HUES48 (cell line): ENCODE measurements at regions not wholly inside any gene's neighbourhood (a gene's known extent, or its start where the extent isn't known, plus 50 kb on each side); places are given as distances from the start of the nearest gene placed in this dataset.

Experiments used
- H3K27ac ChIP-seq: one replicate; pipeline ENCODE4 v1.7.0; 2013; ENCODE audit warnings: low read depth, low read length, inconsistent platforms
- H3K27me3 ChIP-seq: 2 replicates; pipeline ENCODE4 v1.6.1; 2013; ENCODE audit warnings: mild to moderate bottlenecking, low read length; ENCODE audit not compliant: control insufficient read depth, insufficient read depth
- H3K36me3 ChIP-seq: 2 replicates; pipeline ENCODE4 v1.6.1; 2013; ENCODE audit warnings: low read length; ENCODE audit not compliant: control insufficient read depth, insufficient read depth
- H3K4me1 ChIP-seq: 2 replicates; pipeline ENCODE4 v1.6.1; 2013; ENCODE audit warnings: mild to moderate bottlenecking, low read length; ENCODE audit not compliant: control insufficient read depth, insufficient read depth
- H3K4me3 ChIP-seq: 2 replicates; pipeline ENCODE4 v1.5.1; 2013; ENCODE audit warnings: mild to moderate bottlenecking, low read depth, low read length
- H3K9ac ChIP-seq: 2 replicates; pipeline ENCODE4 v1.6.1; 2013; ENCODE audit warnings: mild to moderate bottlenecking, low read depth, low read length, moderate library complexity
- H3K9me3 ChIP-seq: 2 replicates; pipeline ENCODE4 v1.6.1; 2013; ENCODE audit warnings: low read length; ENCODE audit not compliant: control insufficient read depth, insufficient read depth

GRCh38 chr6:87921034-87921433, 126.6 kb upstream of the SPACA1 start:
- Histone ChIP-seq H3K4me1 (peaks cover 19% of the 10 kb centered on the region; the same call in 1 of the 2 replicates), H3K27me3 (no peaks in the 10 kb centered on the region), H3K4me3 (no peak overlapping the region), H3K9ac (no peak overlapping the region), H3K27ac (no peak overlapping the region), H3K36me3 (no peaks in the 10 kb centered on the region), H3K9me3 (no peaks in the 10 kb centered on the region)

GRCh38 chr6:87920245-87920644, 127.4 kb upstream of the SPACA1 start:
- H3K9ac ChIP-seq: no peak overlapping the region
- no peak overlapping the region for H3K4me3 ChIP-seq
- H3K36me3 ChIP-seq: no peaks in the 10 kb centered on the region
- no peaks in the 10 kb centered on the region for H3K9me3 ChIP-seq
- H3K27ac ChIP-seq: no peak overlapping the region
- H3K27me3 ChIP-seq: no peaks in the 10 kb centered on the region
- peaks cover 19% of the 10 kb centered on the region; the same call in 1 of the 2 replicates for H3K4me1 ChIP-seq

GRCh38 chr6:87919416-87919815, 128.2 kb upstream of the SPACA1 start:
- Histone ChIP-seq H3K27ac (no peak overlapping the region), H3K9ac (no peak overlapping the region), H3K4me1 (peaks cover 20% of the 10 kb centered on the region; the same call in 1 of the 2 replicates), H3K9me3 (no peaks in the 10 kb centered on the region), H3K36me3 (no peaks in the 10 kb centered on the region), H3K4me3 (no peak overlapping the region), H3K27me3 (no peaks in the 10 kb centered on the region)

DNA sequence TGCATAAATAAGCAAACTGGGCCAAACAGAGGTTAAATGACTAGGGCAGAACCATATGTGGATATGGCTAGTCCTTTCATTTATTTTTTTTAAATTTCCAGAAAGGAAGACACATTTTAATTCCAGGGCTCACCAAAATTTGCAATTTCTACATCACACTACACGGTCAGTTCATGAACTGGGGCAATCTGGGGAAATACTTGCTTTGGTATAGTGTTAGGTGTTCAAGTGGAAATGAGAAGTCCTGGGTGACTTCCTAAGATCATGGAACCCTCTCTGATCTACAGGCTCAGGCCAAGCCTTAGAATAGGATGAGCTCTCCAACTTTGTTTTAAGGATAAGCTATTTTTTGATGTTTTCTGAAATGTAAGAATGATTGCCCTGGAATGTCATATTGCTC, 128.6 kb upstream of the SPACA1 start:
- Histone ChIP-seq H3K27me3 (no peaks in the 10 kb centered on the region), H3K27ac (no peak overlapping the region), H3K9ac (no peak overlapping the region), H3K36me3 (no peaks in the 10 kb centered on the region), H3K4me1 (peaks cover 24% of the 10 kb centered on the region; the same call in 1 of the 2 replicates), H3K9me3 (no peaks in the 10 kb centered on the region), H3K4me3 (no peak overlapping the region)

- no peaks in the 10 kb centered on the region for H3K9me3 ChIP-seq
- H3K9ac ChIP-seq: no peak overlapping the region
- H3K36me3 ChIP-seq: no peaks in the 10 kb centered on the region
- H3K27ac ChIP-seq: no peak overlapping the region
- no peak overlapping the region for H3K4me3 ChIP-seq
- peaks cover 29% of the 10 kb centered on the region; the same call in 1 of the 2 replicates for H3K4me1 ChIP-seq
- no peaks in the 10 kb centered on the region for H3K27me3 ChIP-seq
Observed at GRCh38 chr6:87918461-87918941, 129.1 kb upstream of the SPACA1 start.

DNA sequence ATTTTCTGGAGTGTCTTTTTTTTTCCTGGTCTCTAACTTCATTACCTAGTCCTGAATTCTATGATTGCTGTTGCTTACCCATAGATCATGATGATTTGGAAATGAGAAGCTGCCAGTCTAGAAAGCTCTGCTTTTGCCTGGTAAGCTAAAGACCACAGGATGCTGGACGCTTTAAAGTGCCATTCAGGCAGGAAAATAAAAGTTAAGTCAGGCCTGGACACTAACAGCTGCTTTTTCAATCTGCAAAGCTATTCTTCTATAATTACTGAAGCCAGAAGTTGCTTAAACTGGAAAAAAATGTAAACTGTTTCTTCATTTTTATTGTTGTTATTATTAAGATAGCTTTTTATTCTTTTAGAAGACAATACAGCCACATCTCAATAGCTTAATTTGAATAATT, 129.8 kb upstream of the SPACA1 start:
- H3K36me3 ChIP-seq: no peaks in the 10 kb centered on the region
- H3K27me3 ChIP-seq: no peaks in the 10 kb centered on the region
- H3K9ac ChIP-seq: no peak overlapping the region
- H3K27ac ChIP-seq: no peak overlapping the region
- H3K4me1 ChIP-seq: peaks cover 30% of the 10 kb centered on the region; the same call in 1 of the 2 replicates
- no peaks in the 10 kb centered on the region for H3K9me3 ChIP-seq
- H3K4me3 ChIP-seq: no peak overlapping the region

- no peaks in the 10 kb centered on the region for H3K9me3 ChIP-seq
- peaks cover 30% of the 10 kb centered on the region; the same call in 1 of the 2 replicates for H3K4me1 ChIP-seq
- no peaks in the 10 kb centered on the region for H3K27me3 ChIP-seq
- H3K9ac ChIP-seq: no peak overlapping the region
- no peaks in the 10 kb centered on the region for H3K36me3 ChIP-seq
- H3K4me3 ChIP-seq: no peak overlapping the region
- no peak overlapping the region for H3K27ac ChIP-seq
Observed at GRCh38 chr6:87916446-87916845, 131.2 kb upstream of the SPACA1 start.

GRCh38 chr6:87914637-87915395, 132.8 kb upstream of the SPACA1 start:
- Histone ChIP-seq H3K27me3 (no peaks in the 10 kb centered on the region), H3K27ac (no peak overlapping the region), H3K9ac (no peak overlapping the region), H3K9me3 (no peaks in the 10 kb centered on the region), H3K4me1 (peaks cover 30% of the 10 kb centered on the region; the same call in 1 of the 2 replicates), H3K4me3 (no peak overlapping the region), H3K36me3 (no peaks in the 10 kb centered on the region)

DNA sequence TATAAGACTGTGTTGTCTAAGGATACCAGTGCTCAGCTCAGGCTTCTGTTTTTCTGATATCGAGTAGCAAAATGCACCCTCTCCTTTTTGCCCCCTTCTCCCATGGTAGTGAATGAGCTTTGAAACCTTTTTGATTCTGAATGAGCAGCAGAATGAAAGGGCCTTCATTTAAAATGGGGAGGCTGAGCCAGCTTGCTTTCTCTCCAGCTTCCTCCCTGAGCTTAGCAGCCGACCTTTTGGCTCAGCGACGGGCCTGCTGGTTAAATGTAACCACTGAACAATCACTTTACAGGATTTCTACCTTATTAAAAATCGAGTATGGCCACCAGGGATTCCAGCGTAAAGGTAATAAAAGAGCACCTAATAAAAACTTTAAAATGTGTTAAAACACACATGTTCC, 133.7 kb upstream of the SPACA1 start:
- H3K9ac ChIP-seq: no peak overlapping the region
- no peak overlapping the region for H3K27ac ChIP-seq
- H3K36me3 ChIP-seq: no peaks in the 10 kb centered on the region
- H3K4me3 ChIP-seq: no peak overlapping the region
- H3K27me3 ChIP-seq: no peaks in the 10 kb centered on the region
- no peaks in the 10 kb centered on the region for H3K9me3 ChIP-seq
- H3K4me1 ChIP-seq: peaks cover 26% of the 10 kb centered on the region; the same call in 1 of the 2 replicates

- no peaks in the 10 kb centered on the region for H3K27me3 ChIP-seq
- H3K9me3 ChIP-seq: no peaks in the 10 kb centered on the region
- H3K9ac ChIP-seq: no peak overlapping the region
- H3K36me3 ChIP-seq: no peaks in the 10 kb centered on the region
- H3K4me3 ChIP-seq: no peak overlapping the region
- peaks cover 28% of the 10 kb centered on the region for H3K4me1 ChIP-seq
- H3K27ac ChIP-seq: no peak overlapping the region
Observed at GRCh38 chr6:87912102-87912501, 135.5 kb upstream of the SPACA1 start.

DNA sequence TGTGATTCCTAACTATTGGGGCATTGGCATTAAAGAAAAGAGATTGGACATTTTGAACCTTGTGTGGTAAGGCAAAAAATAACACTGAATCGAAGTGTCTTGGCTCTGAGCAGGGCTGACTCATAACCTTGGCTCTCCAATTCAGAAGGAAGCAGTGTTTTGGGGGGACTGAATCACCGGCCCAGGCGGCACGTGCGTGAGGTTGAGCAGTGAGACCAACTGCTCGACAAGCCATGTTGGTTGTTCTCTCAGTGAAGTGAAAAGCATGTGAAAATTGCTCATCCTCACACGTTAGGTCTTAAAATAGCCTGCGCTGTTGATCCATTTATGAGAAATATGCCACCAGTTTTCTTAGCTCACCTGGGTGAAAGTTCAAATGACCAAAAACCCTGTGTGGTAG, 137.8 kb upstream of the SPACA1 start:
- Histone ChIP-seq H3K27ac (no peak overlapping the region), H3K4me1 (peaks cover 45% of the 10 kb centered on the region), H3K9ac (no peak overlapping the region), H3K27me3 (no peaks in the 10 kb centered on the region), H3K36me3 (no peaks in the 10 kb centered on the region), H3K4me3 (no peak overlapping the region), H3K9me3 (no peaks in the 10 kb centered on the region)
